A172 (cell line): ENCODE measurements at regions not wholly inside any gene's neighbourhood (a gene's known extent, or its start where the extent isn't known, plus 50 kb on each side); places are given as distances from the start of the nearest gene placed in this dataset.
"Not testable (repeated sequence)": the region's sequence is repeated elsewhere in the genome, so short reads cannot be mapped to it uniquely, and the experiment has no call there.

Experiments used
- DNase-seq: peaks from one replicate; pipeline ENCODE4 v3.0.0-alpha.2; 2015; ENCODE audit warnings: low spot score

DNA sequence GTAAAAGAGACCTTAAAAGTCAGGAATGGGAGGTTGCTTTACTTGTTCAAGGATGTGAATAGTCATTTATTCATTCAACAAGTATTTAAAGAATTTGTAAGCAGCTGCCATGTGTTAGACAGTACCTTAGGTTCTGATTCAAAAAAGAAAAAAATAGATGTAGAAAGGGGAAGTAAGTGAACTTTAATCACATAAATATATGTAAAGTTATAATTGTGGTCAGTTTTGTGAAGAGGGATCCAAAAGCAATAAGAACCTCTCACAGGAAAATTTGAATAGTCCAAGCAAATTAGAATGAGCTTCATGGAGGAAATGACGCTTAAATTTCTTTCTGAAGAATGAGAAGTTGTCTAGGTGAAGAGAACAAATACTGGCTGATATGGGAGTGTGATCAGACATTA, 596.1 kb upstream of the CITED2 start:
- DNase-seq, result no peak

DNA sequence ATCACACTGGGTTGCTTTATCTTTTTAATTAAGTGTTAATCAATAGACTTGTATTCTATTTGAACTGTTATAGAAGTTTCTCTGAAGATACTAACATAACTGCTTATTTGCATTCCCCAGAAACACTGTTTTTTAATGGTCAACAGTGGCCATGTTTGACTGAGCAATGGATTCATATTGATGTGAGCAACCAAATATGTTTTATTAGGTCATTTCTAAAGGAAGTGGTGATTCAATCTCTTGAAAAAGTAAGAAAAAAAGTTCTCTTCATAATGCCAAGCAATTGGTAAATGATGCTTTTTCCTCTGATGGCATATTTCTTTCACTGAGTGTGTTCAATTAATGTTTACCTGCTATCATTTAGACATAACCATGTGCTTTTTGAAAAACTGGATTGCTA, 593.0 kb upstream of the CITED2 start:
- DNase-seq, result no peak

DNA sequence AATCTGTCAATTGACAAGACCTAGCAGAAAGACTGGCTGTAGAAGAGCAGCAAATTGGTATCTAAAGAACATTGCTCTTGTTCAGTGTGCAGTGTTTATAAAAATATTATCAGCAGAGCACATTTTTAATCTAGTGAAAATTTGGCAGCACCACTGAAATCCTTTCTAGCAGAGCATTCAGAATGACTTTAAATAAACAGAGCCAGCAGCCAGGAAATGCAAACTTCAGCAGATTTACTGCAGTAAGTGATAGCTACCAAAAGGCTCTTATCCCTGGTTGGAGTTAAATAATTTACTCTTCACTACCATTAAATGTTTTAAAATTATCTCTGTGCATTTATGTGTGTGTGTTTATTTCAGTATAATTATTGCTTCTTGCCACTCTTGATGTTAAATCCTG, 590.9 kb upstream of the CITED2 start:
- no peak for DNase-seq

DNA sequence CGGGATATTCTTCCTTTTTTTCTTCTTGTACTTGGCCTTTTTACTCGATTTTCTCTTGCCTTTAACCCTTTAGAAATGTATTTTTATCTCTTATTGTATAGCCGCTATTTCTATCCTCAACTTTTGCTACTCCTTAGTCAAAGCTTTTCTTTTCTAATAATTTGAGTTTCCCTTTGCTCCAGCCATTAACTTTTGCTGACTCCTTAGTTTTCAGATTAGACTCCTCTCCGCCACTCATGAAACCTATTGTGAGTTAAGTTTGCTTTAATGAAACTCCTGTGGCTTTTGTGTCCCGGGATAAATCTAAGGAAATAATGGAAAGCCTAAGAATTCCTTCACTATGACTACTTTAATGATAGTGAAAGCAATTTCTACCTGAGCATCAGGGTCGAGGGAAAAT, 590.3 kb upstream of the CITED2 start:
- DNase-seq, result no peak

DNA sequence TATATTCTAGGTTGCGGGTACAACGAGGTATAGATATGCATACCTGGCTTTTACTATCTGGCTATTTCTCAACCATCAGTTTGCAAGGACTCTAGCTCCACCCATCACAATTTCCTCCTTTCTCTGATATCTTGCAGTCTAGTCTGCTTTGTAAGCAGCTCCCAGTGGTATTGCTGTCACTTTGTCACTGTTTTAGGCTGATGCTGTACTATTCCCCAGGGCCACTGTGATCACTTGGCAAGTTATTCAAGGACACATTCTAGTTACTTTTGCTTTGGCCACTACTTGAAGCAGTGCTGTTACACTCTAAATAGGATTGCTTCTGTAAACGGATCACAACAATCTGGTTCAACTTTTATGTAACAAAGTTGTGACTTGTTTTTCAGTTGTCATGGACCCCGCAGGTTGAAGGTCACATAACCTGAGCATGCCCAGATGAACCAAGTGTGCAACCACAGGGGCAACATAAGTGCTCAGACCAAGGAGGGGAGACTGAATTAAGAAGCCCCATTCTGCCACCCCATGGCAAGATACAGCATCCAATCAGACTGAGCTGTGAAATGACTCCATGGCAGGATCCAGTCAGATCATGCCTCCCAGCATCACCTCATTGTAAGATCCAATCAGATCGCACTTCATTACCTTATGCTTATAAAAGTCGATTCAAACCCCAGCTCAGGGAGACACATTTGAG, 588.4 kb upstream of the CITED2 start:
- DNase-seq, result no peak

DNA sequence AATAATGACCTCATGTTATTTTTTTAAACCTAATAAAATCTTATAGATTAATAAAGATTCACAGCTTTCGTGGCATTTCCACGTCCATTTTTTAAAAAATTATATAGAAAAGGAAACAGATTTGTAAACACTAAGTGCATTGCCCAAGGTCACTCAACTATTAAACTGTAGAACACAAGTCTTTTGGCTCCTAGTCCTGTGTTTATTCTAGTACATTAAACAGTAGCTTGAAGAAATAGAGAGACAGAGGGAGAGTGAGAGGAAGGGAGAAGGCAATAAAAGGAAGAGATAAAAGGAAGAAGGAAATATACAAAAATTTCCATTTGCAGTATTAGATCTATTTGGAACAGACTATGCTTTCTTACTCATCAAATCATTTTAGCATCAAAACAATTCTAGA, 586.7 kb upstream of the CITED2 start:
- no peak for DNase-seq

DNA sequence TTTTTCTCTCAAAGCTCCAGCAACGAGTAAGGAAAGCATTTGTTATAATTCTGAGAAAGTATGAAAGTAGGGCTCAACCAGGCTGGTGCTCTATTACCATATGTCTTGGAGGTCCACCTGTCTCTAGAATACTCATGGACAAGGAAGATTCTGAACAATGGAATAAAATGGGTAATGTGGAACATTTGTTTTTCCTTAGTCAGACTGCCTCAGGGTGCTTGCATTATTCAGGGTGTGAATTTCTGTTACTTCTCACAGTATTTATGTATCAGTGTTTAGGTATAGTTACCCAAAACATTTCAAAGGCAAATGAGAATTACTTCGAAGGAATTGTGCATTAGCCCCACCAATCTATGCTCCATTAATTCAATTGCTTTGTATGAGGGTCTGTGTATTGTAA, 586.2 kb upstream of the CITED2 start:
- no peak for DNase-seq

DNA sequence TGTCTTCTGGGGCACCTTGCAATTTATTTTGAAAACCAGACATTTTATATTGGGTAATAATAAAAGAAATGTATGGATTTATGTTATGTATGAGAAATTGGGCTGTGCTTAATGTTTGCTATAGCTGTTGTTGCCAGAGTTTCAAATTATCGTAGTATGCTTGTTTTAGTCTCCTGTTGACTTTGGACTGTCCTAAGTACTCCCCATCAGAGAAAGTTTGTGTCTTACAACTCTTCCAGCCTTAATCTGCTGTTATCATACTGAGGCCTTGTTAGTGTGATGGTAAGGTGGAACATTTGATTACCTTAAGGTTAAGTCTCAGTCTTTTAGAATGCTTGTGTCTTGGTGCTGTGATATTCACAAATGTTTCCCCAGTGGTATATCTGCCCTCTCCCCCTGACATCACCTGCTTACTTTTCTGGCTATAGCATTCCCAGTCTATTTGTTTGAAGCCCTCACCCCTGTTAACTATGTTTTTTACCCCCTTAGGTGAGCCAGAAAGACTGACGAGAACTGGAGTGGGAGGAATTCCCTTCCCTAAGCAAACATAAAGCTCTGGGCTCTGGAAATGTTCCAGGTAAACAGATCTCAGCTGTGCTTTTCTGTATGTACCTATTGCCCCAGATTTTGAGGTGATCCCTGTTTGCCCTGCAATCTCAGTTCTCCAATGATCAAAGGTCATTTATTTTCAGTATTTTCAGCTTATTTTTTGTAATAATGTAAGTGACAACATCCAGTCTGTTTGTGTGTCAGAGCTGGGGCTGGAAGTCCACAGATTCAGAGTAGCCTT, 581.1 kb upstream of the CITED2 start:
- no peak for DNase-seq

DNA sequence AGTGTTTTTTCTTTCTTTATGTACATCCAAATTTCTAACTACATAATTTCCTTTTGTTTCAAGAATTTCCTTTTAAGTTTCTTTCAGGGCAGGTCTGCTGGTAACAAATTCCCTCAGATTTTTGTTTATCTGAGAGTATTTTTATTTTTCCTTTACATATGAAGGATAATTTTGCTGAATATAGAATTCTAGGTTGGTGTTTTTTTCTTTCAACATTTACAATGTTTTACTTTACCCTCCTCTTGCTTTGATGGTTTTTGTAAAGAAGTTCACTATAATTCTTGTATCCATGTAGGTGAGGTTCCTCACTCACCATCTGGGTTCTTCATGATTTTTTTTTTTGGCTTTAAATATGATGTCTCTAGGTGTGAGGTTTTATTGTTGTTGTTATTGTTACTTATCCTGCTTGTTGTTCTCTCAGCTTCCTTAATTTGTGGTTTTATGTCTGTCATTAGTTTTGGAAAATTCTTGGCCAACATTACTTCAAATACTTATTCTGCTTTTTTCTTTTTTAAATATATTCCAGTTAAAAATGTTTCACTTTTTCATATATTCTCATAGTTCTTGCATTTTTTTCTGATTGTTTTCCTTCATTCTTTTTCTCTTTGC, 580.1 kb upstream of the CITED2 start:
- no peak for DNase-seq

DNA sequence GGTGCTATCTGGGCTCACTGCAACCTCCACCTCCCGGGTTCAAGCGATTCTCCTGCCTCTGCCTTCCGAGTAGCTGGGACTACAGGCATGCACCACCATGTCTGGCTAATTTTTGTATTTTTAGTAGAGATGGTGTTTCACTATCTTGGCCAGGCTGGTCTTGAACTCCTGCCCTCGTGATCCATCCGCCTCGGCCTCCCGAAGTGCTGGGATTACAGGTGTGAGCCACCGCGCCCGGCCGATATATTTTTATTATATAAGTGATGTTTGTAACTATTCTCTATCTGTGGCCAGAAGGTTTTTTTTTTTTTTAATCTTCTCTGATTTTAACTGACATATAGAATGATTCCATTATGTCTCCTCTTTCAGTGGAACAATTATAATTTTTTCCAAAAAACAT, 579.3 kb upstream of the CITED2 start:
- DNase-seq, result not testable (repeated sequence)

DNA sequence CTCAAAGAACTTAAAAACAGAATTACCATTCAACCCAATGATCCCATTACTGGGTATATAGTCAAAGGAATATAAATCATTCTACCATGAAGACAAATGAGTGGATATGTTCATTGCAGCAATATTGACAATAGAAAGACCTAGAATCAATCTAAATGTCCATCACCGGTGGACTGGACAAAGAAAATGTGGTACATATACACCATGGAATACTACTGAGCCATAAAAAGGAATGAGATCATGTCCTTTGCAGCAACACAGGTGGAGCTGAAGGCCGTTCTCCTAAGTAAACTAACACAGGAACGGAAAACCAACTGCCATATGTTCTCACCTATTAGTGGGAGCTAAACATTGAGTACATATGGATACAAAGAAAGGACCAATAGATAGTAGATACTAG, 576.7 kb upstream of the CITED2 start:
- DNase-seq, result no peak

DNA sequence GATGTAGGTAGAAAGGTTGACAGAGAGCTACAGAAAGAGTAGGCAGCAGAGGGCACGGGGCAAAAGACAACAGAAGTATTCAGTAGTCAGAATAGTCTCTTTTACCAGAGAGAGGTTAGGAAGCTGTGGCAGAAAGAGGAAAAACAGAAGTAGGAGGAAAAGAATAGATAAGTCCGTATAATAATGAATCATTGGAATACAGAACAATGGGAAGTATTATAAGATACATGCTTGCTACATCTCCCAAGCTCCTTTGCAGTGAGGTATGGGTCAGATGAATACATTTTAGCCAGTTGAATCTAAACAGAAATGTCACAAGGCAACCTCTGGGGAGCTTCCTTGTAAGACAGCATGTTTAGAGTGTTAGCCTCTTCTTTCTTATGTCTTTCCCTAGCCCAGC, 570.5 kb upstream of the CITED2 start:
- DNase-seq, result no peak

DNA sequence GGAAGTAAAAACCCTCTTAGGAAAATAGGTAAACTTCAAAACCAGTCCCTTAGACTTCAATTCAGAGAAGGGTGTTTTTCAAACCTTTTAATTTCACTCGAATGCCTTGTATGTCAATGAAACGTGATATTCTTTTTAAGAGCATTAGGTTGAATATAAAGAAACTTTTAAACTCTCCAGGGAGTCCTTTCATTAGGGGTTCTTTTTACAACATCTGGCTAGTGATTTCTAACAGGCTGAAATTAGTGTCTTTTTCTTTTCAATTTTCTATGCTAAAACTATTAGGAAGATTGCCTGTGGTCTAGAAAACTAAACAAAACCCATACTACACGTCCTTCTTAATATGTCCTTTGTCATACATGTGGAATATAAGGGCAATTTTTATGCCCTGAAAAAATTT, 569.7 kb upstream of the CITED2 start:
- no peak for DNase-seq

DNA sequence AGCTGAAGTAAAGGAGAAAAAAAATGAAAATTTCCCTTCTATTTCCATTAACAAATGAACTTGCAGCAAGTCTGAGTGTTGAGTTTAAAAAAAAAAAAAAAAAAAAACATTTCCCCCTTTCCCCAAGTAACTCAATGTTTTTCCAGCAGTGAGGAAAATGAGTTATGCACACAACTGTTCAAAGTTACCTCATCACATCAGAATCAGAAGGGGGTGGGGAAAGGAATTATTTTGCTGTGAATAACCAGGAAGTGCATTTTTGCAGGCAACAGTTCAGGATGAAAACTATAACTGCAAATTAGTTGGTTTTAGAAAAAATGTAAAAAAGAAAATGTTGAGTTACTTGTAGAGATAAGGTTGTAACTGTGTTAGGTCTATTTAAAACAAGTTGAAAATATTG, 568.9 kb upstream of the CITED2 start:
- peak; percentile 87 for DNase-seq

DNA sequence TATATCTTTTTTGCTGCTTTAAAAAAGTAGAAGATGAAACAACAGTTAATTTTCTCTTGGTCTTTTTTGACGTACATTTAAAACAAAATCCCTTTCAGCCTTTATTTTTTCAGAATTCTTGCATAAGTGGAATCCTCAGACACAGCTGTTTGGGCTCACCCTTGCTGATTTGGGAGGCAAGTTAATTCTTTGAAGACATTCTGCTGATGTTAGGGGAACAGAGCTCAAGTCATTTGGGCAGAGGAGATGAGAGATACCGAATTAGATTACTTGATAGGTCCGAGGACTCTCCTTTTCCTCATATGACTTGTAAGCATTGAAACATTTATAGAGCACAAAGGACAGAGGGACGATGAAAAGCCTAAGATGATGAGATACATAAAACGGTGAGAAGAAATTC, 567.9 kb upstream of the CITED2 start:
- no peak for DNase-seq

DNA sequence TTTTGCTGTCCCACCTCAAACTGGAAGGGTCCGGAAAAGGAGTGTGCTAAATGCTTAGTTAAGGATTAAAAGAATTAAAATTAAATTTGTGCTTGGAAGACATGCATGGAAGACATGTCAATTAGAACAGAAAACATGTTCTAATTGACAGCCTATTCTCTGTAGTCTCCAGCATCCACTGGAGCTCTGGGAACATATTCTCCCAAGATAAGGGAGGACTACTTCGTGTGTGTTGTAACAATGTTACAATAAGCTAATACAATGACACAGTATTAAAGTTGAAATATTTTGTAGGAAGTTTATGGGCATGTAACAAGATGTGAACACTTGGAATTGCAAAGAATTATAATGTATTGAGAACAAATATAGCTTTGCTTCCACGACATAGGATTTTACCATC, 567.4 kb upstream of the CITED2 start:
- no peak for DNase-seq

DNA sequence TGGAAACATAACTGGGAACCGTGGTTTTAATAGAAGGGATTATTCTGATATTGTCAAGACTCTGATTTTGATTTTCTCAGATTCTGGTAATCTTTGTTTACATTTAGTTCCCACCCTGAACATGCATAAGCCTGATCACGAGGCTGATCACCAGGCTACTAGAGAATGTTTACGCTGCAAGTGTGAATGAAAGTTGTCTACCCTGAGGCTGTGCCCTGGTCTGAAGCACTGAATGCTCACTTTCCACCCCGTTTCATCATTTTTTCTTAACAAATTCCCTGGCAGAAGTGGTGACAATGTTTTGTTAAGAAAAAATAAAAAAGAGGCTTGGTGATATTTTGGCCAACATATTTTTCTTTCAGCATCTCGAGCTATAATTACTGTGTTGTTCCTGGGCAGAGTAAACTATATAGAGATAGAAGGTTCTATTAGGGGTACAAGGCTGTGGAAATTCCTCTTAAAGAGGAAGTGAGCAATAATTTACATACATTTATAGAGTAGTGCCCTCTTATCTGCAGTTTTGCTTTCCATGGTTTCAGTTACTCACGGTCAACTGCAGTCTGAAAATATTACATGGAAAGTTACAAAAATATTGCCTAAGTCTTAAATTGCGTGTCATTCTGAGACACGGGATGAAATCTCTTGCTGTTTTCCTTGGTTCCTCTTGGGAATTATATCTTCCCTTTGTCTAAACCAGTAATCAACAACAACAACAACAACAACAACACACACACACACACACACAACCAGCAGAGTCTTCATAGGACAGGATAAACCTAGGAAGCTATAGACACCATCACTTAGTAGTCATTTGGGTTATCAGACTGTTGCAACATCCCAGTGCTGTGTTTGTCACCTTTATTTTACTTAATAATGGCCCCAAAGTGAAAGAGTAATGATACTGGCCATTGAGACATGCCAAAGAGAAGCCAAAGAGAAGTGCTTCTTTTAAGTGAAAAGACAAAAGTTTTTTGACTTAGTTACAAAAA, 566.6 kb upstream of the CITED2 start:
- DNase-seq, result no peak

DNA sequence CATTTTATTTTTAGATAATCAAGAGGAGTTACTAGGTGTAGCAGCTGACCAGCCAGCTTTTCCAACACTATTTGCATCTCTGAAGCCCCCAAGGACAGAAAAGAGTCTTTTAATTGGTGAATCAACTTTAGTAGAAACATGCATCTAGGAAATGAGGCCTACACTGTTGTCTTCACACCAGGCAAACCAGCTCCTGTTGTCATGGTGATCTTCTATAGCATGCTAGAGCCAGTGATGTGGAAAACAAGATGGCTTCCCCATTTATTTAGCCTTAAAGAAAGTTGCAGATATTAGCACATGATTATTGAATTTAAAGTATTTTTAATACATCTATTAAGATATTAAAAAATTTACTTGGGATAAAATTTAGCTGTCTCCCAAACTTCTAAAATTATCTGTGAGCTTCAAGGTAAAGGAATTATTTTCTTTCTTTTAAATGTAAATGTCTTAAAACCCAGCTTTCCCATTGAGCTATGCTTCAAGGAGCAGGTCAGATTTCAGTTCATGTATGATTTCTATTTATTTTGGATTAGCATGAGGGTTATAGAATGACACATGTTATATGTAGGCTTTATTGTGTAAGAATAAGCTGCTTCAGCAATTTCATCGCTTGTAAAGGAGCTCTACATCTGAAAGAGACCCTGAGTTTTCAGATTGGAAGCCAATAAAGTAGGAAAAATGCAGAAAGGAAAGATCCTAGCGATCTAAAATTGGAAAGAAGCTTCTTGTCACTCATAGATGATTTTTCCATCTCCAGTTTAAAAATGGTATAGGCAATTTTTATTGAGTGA, 564.9 kb upstream of the CITED2 start:
- DNase-seq, result no peak

DNA sequence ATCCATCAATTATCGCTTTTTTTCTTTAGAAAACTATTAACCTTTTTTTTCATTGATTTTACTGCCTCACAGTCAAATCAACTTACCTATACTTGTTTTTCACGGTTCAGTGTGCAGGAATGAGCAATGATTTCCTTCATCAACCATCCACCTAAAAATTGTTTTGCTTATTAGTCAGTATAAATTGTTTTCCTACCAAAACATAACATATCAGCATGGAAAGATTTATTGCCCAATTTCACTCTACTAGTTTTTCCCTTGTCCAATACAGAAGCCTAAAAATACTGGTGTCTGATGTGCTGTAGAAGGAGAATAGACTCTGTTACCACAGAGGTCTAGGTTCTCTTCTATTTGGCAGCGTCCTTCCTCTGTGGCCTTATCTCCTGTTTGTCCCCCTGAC, 558.2 kb upstream of the CITED2 start:
- DNase-seq, result peak; percentile 13

DNA sequence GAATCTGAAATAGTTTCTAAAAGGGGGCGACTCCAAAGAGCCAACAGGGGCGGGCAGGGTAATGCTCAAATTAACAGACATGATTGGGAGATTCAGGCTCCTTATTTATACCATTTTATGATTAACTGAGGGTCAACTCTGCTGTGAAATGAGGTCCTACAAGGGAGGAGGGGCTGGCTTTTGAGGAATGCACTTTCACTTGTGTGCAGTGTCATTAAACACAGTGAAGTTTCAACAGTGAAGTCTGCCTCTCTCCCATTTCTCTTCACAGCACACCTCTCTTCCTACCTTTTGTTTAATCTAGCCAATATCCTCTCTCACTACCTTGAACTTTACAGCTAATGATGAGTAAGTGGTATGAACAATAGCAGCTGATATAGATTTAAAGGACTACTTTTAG, 557.3 kb upstream of the CITED2 start:
- DNase-seq, result no peak

DNA sequence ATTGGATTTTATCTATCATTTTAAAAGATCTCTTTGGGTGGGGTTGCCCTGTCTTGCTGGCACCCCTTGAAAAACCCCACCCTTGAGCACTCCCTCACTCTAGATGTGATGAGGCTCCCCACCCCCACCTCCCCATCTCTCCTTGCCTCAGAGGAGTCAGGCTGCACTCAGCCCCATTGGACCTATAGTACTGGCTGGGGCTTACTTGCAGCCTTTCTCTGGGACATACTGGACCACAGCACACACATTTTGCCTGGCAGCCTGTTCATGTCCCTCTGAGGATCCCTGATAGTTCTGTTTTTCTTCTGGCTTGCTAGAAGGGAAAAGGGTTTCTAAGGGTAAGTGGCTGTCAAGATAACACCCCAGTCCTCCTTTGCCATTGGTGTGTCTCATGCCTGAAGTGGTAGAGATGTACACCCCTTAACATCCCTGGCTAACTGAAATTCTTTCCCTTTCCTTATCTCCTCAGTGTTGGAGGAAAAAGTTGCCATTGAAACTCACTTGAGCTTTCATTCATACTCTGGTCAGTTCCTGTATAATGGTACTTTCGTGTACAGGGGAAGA, 553.4 kb upstream of the CITED2 start:
- no peak for DNase-seq
